ENCODE measurements at regions not wholly inside any gene's neighbourhood (a gene's known extent, or its start where the extent isn't known, plus 50 kb on each side); places are given as distances from the start of the nearest gene placed in this dataset.

GRCh38 chr22:49257551-49257961 lies 570.1 kb downstream of the BRD1 start:
- 80 to 90% (median 88%) methylated on average over 11 to 13 of the region's 13 CpGs for WGBS, 5 donors
- Histone ChIP-seq H3K9me3 (peaks cover 0 to 5% (median 0%) of the 10 kb centered on the region in 4 donors), H3K36me3 (no peaks in the 10 kb centered on the region), H3K27me3 (peaks cover 0 to 45% (median 3%) of the 10 kb centered on the region in 3 donors), H3K4me1 (no peaks in the 10 kb centered on the region), H3K4me3 (no peak overlapping the region), H3K27ac (no peak overlapping the region)
- intact Hi-C loops (cut with DNase I; ENCODE audit: low total_unique reads), result no loop called here
- TF ChIP-seq POLR2AphosphoS5 (IDR thresholded peaks at IDR 0.05), result no peak
- no peak for TF ChIP-seq EP300 (IDR thresholded peaks at IDR 0.05)
- TF ChIP-seq, protein P1, sequence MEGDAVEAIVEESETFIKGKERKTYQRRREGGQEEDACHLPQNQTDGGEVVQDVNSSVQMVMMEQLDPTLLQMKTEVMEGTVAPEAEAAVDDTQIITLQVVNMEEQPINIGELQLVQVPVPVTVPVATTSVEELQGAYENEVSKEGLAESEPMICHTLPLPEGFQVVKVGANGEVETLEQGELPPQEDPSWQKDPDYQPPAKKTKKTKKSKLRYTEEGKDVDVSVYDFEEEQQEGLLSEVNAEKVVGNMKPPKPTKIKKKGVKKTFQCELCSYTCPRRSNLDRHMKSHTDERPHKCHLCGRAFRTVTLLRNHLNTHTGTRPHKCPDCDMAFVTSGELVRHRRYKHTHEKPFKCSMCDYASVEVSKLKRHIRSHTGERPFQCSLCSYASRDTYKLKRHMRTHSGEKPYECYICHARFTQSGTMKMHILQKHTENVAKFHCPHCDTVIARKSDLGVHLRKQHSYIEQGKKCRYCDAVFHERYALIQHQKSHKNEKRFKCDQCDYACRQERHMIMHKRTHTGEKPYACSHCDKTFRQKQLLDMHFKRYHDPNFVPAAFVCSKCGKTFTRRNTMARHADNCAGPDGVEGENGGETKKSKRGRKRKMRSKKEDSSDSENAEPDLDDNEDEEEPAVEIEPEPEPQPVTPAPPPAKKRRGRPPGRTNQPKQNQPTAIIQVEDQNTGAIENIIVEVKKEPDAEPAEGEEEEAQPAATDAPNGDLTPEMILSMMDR (IDR thresholded peaks at IDR 0.05), result no peak
- TF ChIP-seq POLR2A (IDR thresholded peaks at IDR 0.05), result no peak
- DNase-seq, result peak in 1 of 2 donors; percentile 20

GRCh38 chr22:49255741-49256318 lies 571.8 kb downstream of the BRD1 start:
- no peak overlapping the region for H3K27ac ChIP-seq
- intact Hi-C loops (cut with DNase I; ENCODE audit: low total_unique reads), result no loop called here
- peaks cover 0 to 39% (median 3%) of the 10 kb centered on the region in 3 donors for H3K27me3 ChIP-seq
- peak in 1 of 2 donors; percentile 15 for DNase-seq
- no peak for TF ChIP-seq POLR2A (IDR thresholded peaks at IDR 0.05)
- TF ChIP-seq POLR2AphosphoS5 (IDR thresholded peaks at IDR 0.05), result no peak
- no peak for TF ChIP-seq EP300 (IDR thresholded peaks at IDR 0.05)
- TF ChIP-seq, protein P1 (IDR thresholded peaks at IDR 0.05), result no peak
- 76 to 88% (median 86%) methylated on average over 16 to 17 of the region's 17 CpGs for WGBS, 5 donors
- H3K36me3 ChIP-seq, result no peaks in the 10 kb centered on the region
- peaks cover 0 to 5% (median 0%) of the 10 kb centered on the region in 4 donors for H3K9me3 ChIP-seq
- H3K4me1 ChIP-seq, result no peaks in the 10 kb centered on the region
- H3K4me3 ChIP-seq, result no peak overlapping the region

- peak in 1 of 2 donors; percentile 1 for DNase-seq
- no peak overlapping the region for H3K4me3 ChIP-seq
- no peaks in the 10 kb centered on the region for H3K4me1 ChIP-seq
- H3K36me3 ChIP-seq, result no peaks in the 10 kb centered on the region
- peaks cover 0 to 5% (median 0%) of the 10 kb centered on the region in 4 donors for H3K9me3 ChIP-seq
- intact Hi-C loops (cut with DNase I; ENCODE audit: low total_unique reads), result no loop called here
- TF ChIP-seq POLR2AphosphoS5 (IDR thresholded peaks at IDR 0.05) (no peak), EP300 (IDR thresholded peaks at IDR 0.05) (no peak), POLR2A (IDR thresholded peaks at IDR 0.05) (no peak)
- TF ChIP-seq, protein P1 (IDR thresholded peaks at IDR 0.05), result no peak
- 74 to 86% (median 75%) methylated on average over 8 to 11 of the region's 11 CpGs for WGBS, 5 donors
- no peak overlapping the region for H3K27ac ChIP-seq
- H3K27me3 ChIP-seq, result peaks cover 0 to 33% (median 3%) of the 10 kb centered on the region in 3 donors
These were observed 572.5 kb downstream of the BRD1 start for GRCh38 chr22:49255154-49255553.

DNA sequence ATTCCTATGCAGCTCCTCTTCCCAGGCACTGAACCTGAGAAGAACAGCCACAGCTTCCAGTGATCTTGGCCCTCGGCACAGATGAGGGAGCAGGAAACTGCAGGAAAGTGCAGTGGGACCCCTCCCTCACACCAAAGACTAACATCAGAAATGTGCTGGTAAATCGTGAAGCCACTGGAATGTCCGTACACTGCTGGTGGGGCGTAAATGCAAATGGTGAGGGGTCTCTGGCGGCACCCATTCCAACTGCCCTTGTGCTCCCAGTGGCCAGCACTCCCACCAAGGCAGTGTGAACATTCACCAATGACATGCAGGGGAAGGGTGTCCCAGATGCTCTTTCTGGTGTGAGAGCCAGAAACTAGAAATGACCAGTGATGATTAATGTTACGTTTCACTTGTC lies 574.0 kb downstream of the BRD1 start:
- intact Hi-C loops (cut with DNase I; ENCODE audit: low total_unique reads), result no loop called here
- Histone ChIP-seq H3K27ac (no peak overlapping the region), H3K27me3 (peaks cover 0 to 33% (median 3%) of the 10 kb centered on the region in 3 donors), H3K4me3 (no peak overlapping the region), H3K36me3 (no peaks in the 10 kb centered on the region), H3K4me1 (no peaks in the 10 kb centered on the region), H3K9me3 (peaks cover 0 to 5% (median 0%) of the 10 kb centered on the region in 4 donors)
- TF ChIP-seq POLR2A (IDR thresholded peaks at IDR 0.05) (no peak), EP300 (IDR thresholded peaks at IDR 0.05) (no peak), POLR2AphosphoS5 (IDR thresholded peaks at IDR 0.05) (no peak)
- TF ChIP-seq, protein P1 (IDR thresholded peaks at IDR 0.05), result no peak
- WGBS, 5 donors, result 88 to 93% (median 92%) methylated on average over 5 to 6 of the region's 6 CpGs
- DNase-seq, result no peak
